Gastroesophageal sphincter (tissue), 4 donors: ENCODE measurements at regions not wholly inside any gene's neighbourhood (a gene's known extent, or its start where the extent isn't known, plus 50 kb on each side); places are given as distances from the start of the nearest gene placed in this dataset.

Experiments
- ATAC-seq: fragments of 150-250 bp; one replicate; pipeline ENCODE4 v1.9.1; 2016; ENCODE audit warnings: mild to moderate bottlenecking, moderate library complexity
- H3K27ac ChIP-seq, 4 donors: fragments of 200-600 bp; sonication (generic) in 3 of 4; 1 replicate in 3 of 4; 2 replicates in 1 of 4; pipeline ENCODE4 v1.5.1; 2016 to 2019
- H3K27me3 ChIP-seq: fragments of 200-600 bp; sonication (generic); one replicate; pipeline ENCODE4 v1.5.1; 2019
- H3K36me3 ChIP-seq, 2 donors: fragments of 200-600 bp; sonication (generic); one replicate each; pipeline ENCODE4 v1.5.1; 2019; ENCODE audit warnings: control low read depth in 1 of 2
- H3K4me1 ChIP-seq, 3 donors: fragments of 200-600 bp; sonication (generic); 1 replicate in 2 of 3; 2 replicates in 1 of 3; pipeline ENCODE4 v1.5.1; 2016 to 2019; ENCODE audit warnings: control low read depth in 2 of 3
- H3K4me3 ChIP-seq, 2 donors: fragments of 200-600 bp; sonication (generic); one replicate each; pipeline ENCODE4 v1.5.1; 2019; ENCODE audit warnings: mild to moderate bottlenecking in 1 of 2, moderate library complexity in 1 of 2
- H3K9me3 ChIP-seq, 3 donors: fragments of 200-600 bp; sonication (generic); one replicate each; pipeline ENCODE4 v1.5.1; 2017 to 2019; ENCODE audit warnings: control low read depth in 2 of 3
- EP300 ChIP-seq: sonication (generic); formaldehyde crosslinking; IDR thresholded peaks from one replicate; pipeline ENCODE4 v1.6.1; 2017; ENCODE audit warnings: antibody characterized with exemption, mild to moderate bottlenecking
- POLR2A ChIP-seq, 2 donors: fragments of 450-650 bp; IDR thresholded peaks; one replicate each; pipeline ENCODE4 v1.6.1; 2017; ENCODE audit warnings: antibody characterized with exemption in 2 of 2, mild to moderate bottlenecking in 2 of 2, moderate library complexity in 1 of 2
- POLR2AphosphoS5 ChIP-seq: sonication (generic); formaldehyde crosslinking; IDR thresholded peaks from one replicate; pipeline ENCODE4 v1.6.1; 2017; ENCODE audit warnings: antibody characterized with exemption
- WGBS, 2 donors: methylation state at CpG; one replicate each; pipeline ENCODE4 v1.1.5; 2018; ENCODE audit warnings: low coverage in 1 of 2; 5-methylcytosine and 5-hydroxymethylcytosine counted together
- TF ChIP-seq, protein P1 (sequence below), 4 experiments: fragments of 200-600 bp in 2 of 4; fragments of 450-650 bp in 2 of 4; sonication (generic) in 1 of 4; IDR thresholded peaks; one replicate each; pipeline ENCODE4 v1.5.1; 2017 to 2019; ENCODE audit warnings: antibody characterized with exemption in 4 of 4, mild to moderate bottlenecking in 2 of 4, moderate library complexity in 2 of 4

DNA sequence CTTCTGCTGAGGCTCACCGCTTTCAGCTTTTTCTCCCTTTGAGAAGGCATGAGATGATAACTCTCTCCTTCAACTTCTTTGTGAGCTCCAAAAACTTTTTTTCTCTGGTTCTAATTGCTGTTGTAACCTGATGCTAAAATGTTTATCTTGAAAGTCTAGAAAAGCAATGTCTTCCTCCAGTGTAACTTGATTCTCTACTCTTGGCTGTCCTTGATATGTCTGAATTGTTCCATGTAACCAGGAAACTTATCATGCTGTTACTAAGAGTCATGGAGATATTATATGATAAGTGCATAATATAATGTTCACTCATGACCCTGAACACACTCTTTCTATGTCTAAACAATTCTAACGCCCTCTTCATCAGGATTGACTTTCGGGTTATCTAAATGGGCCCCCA is 128.0 kb upstream of the ABCA1 start:
- WGBS, 2 donors = 63 to 89% methylated on average over 3 of the region's 3 CpGs
- no peak for ATAC-seq
- H3K36me3 ChIP-seq = no peaks in the 10 kb centered on the region
- no peak overlapping the region for H3K27ac ChIP-seq
- no peaks in the 10 kb centered on the region for H3K27me3 ChIP-seq
- no peaks in the 10 kb centered on the region for H3K9me3 ChIP-seq
- no peak for TF ChIP-seq POLR2A (IDR thresholded peaks at IDR 0.05)
- TF ChIP-seq, protein P1, sequence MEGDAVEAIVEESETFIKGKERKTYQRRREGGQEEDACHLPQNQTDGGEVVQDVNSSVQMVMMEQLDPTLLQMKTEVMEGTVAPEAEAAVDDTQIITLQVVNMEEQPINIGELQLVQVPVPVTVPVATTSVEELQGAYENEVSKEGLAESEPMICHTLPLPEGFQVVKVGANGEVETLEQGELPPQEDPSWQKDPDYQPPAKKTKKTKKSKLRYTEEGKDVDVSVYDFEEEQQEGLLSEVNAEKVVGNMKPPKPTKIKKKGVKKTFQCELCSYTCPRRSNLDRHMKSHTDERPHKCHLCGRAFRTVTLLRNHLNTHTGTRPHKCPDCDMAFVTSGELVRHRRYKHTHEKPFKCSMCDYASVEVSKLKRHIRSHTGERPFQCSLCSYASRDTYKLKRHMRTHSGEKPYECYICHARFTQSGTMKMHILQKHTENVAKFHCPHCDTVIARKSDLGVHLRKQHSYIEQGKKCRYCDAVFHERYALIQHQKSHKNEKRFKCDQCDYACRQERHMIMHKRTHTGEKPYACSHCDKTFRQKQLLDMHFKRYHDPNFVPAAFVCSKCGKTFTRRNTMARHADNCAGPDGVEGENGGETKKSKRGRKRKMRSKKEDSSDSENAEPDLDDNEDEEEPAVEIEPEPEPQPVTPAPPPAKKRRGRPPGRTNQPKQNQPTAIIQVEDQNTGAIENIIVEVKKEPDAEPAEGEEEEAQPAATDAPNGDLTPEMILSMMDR (IDR thresholded peaks at IDR 0.05) = no peak
- no peak for TF ChIP-seq POLR2AphosphoS5
- no peak for TF ChIP-seq EP300
- H3K4me1 ChIP-seq = peaks cover 0 to 5% (median 0%) of the 10 kb centered on the region in 3 donors
- H3K4me3 ChIP-seq = no peak overlapping the region

DNA sequence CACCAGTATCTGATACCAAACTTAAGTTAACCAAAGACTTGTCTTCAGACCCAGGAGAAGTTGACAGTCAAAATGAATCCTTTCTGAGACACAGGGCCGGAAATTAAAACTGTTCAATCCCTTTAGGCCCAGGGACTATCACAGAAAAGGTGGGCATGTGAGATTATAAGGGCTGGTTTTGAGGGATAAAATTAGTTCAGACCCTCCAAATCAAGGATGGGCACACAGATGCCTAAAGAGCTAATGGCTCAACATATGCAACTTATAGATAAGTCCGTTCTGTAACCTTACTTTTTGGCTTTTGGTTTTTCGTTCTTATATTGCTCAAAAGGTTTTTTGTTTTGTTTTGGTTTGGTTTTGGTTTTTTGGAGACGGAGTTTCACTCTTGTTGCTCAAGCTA is 129.6 kb upstream of the ABCA1 start:
- WGBS, 2 donors = 68 to 78% methylated on average over 3 to 4 of the region's 4 CpGs

DNA sequence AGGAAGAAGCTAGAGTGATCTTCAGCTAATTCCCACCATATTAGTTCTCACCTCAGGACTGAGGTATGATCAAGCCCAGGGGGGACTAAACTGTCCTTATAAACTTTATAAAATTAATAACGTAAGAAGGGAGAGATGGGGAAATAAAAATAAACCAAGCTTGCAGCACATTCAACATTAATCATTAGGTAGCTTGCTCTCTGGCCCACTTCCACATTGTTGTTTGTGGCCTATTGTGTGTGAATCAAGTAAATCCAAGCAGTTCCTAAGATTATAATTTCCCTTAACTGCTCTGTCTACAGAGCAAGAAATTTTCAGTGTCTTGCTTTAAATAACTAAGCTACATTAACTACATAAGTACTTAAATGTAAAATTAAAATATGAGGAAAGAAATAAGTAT is 131.3 kb upstream of the ABCA1 start:
- Histone ChIP-seq H3K4me1 (peaks cover 5 to 20% (median 9%) of the 10 kb centered on the region in 3 donors), H3K27ac (no peak overlapping the region), H3K4me3 (no peak overlapping the region), H3K27me3 (no peaks in the 10 kb centered on the region), H3K36me3 (no peaks in the 10 kb centered on the region), H3K9me3 (no peaks in the 10 kb centered on the region)
- TF ChIP-seq EP300 (no peak), POLR2A (IDR thresholded peaks at IDR 0.05) (no peak), POLR2AphosphoS5 (no peak)
- TF ChIP-seq, protein P1 (IDR thresholded peaks at IDR 0.05) = no peak
- 33 to 50% methylated on average over 1 of the region's 1 CpG for WGBS, 2 donors
- no peak for ATAC-seq

More for the DNA sequence above, 129.6 kb upstream of the ABCA1 start:
- no peak overlapping the region for H3K4me3 ChIP-seq
- H3K27me3 ChIP-seq = no peaks in the 10 kb centered on the region
- TF ChIP-seq POLR2A (IDR thresholded peaks at IDR 0.05) (no peak), EP300 (no peak), POLR2AphosphoS5 (no peak)
- TF ChIP-seq, protein P1 (IDR thresholded peaks at IDR 0.05) = no peak
- no peaks in the 10 kb centered on the region for H3K36me3 ChIP-seq
- no peak for ATAC-seq
- no peaks in the 10 kb centered on the region for H3K9me3 ChIP-seq
- H3K4me1 ChIP-seq = peaks cover 0 to 5% (median 0%) of the 10 kb centered on the region in 3 donors
- H3K27ac ChIP-seq = no peak overlapping the region

DNA sequence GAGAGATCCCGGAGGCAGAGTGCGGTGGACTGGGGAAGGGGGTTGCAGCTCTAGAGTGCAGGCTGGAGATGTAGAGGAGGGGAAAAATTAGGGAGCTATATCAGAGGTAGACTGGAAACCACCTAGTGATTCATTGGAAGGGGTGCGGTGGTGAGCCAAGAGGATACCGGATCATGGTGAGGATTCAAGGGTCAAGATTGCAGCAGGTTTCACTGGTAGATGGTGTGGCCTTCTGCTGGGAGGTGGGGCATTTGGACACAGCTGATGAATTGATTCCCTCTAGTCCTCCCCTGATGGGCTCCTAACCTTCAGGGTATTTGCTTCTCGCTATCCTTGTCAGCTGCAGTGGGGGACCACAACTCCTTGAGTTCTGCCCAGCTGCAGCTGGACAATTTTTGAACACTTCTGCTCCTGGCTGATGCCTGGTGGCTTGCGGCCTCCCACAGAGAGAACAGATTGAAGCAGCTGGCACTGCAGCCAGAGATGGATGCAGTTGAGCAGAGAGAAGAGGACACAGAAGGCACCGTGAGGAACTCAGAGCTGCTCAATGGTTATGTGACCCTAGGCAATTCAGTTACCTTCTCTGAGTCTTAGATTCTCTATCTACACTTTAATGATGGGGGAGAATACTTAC is 134.4 kb upstream of the ABCA1 start:
- Histone ChIP-seq H3K4me1 (peaks cover 16 to 39% (median 22%) of the 10 kb centered on the region in 3 donors), H3K4me3 (no peak overlapping the region), H3K27me3 (no peaks in the 10 kb centered on the region), H3K36me3 (no peaks in the 10 kb centered on the region), H3K9me3 (no peaks in the 10 kb centered on the region), H3K27ac (peak overlapping the region in 1 of 4 donors; percentile 87)
- WGBS, 2 donors = 85 to 100% methylated on average over 2 to 5 of the region's 7 CpGs
- no peak for ATAC-seq
- TF ChIP-seq POLR2A (IDR thresholded peaks at IDR 0.05) (no peak), POLR2AphosphoS5 (no peak), EP300 (no peak)
- TF ChIP-seq, protein P1 (IDR thresholded peaks at IDR 0.05) = no peak
